NCI-H748 (cell line): ENCODE measurements at regions not wholly inside any gene's neighbourhood (a gene's known extent, or its start where the extent isn't known, plus 50 kb on each side); places are given as distances from the start of the nearest gene placed in this dataset.

Experiments used
- DNase-seq: peaks from one replicate; lab custom pipeline; 2025; ENCODE audit not compliant: unreplicated experiment; lab: John Stamatoyannopoulos, UW

- no peak for DNase-seq
Measured at GRCh38 chr14:95387826-95388445, 68.2 kb upstream of the CLMN start.

GRCh38 chr14:95386536-95387095 lies 66.9 kb upstream of the CLMN start:
- DNase-seq = no peak

GRCh38 chr14:95385701-95386100 lies 66.0 kb upstream of the CLMN start:
- no peak for DNase-seq

- no peak for DNase-seq
Measured at GRCh38 chr14:95382747-95383146, 63.0 kb upstream of the CLMN start.

- DNase-seq = no peak
Measured at GRCh38 chr14:95381726-95382125, 62.0 kb upstream of the CLMN start.

- no peak for DNase-seq
Measured at GRCh38 chr14:95380350-95381042, 60.8 kb upstream of the CLMN start.

GRCh38 chr14:95379634-95380033 lies 59.9 kb upstream of the CLMN start:
- no peak for DNase-seq

GRCh38 chr14:95375539-95376109 lies 55.9 kb upstream of the CLMN start:
- DNase-seq = no peak

- no peak for DNase-seq
Measured at GRCh38 chr14:95374239-95374997, 54.7 kb upstream of the CLMN start.

GRCh38 chr14:95370076-95370475 lies 50.4 kb upstream of the CLMN start:
- DNase-seq = no peak
